ENCODE measurements at regions not wholly inside any gene's neighbourhood (a gene's known extent, or its start where the extent isn't known, plus 50 kb on each side); places are given as distances from the start of the nearest gene placed in this dataset.

DNA sequence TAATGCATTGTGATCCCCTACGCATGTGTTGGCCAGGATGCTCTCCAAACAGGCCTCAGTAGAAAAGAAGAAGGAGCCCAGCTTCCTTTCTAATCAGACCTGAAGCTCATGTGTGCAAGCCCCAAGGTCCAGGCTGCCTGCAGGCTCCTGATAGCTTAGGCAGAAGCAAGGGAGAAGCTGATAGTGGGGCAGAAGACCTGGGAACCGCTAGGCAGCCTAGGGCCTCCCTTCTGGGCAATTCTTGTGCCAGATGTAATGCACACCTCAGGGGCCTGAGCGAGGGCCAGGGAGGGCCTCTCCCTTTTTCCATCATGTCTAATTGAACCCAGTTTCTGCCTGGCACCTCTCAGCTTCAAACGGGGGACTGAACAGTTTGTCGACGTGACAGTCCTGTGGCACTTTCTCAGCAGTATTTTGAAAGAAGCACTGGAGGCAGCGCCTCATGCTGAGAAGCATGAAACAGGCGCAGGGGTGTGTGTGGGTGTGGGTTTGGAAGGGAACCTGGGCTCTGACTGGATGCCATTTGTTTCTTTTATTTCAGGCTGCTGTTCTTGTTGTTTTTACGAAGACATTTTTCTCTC is 212.8 kb downstream of the PIK3R1 start:
- FAIRE-seq, result no peak
- no peaks in the 10 kb centered on the region for H3K27me3 ChIP-seq (ENCODE audit: control insufficient read depth, insufficient read depth, low read length)
- H3K9me3 ChIP-seq (ENCODE audit: control insufficient read depth in 2 of 3, insufficient read depth in 1 of 3, low read length in 3 of 3), result no peaks in the 10 kb centered on the region
- H3K27ac ChIP-seq (ENCODE audit: low read depth in 2 of 2, low read length in 2 of 2), result no peak overlapping the region
- no peak overlapping the region for H3K9ac ChIP-seq (ENCODE audit: low read length in 3 of 3)
- no peak overlapping the region for H3K4me3 ChIP-seq (ENCODE audit: low read length in 3 of 3)
- no peaks in the 10 kb centered on the region for H3K36me3 ChIP-seq (ENCODE audit: control insufficient read depth in 2 of 3, insufficient read depth in 3 of 3, low read length in 3 of 3)
- intact Hi-C loops (cut with DNase I), result no loop called here
- no peak for DNase-seq
- TF ChIP-seq, protein P1, sequence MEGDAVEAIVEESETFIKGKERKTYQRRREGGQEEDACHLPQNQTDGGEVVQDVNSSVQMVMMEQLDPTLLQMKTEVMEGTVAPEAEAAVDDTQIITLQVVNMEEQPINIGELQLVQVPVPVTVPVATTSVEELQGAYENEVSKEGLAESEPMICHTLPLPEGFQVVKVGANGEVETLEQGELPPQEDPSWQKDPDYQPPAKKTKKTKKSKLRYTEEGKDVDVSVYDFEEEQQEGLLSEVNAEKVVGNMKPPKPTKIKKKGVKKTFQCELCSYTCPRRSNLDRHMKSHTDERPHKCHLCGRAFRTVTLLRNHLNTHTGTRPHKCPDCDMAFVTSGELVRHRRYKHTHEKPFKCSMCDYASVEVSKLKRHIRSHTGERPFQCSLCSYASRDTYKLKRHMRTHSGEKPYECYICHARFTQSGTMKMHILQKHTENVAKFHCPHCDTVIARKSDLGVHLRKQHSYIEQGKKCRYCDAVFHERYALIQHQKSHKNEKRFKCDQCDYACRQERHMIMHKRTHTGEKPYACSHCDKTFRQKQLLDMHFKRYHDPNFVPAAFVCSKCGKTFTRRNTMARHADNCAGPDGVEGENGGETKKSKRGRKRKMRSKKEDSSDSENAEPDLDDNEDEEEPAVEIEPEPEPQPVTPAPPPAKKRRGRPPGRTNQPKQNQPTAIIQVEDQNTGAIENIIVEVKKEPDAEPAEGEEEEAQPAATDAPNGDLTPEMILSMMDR (IDR thresholded peaks at IDR 0.05; ENCODE audit: borderline replicate concordance, extremely low read depth, insufficient read depth), result no peak
- H3K4me1 ChIP-seq (ENCODE audit: control insufficient read depth in 2 of 3, insufficient read depth in 2 of 3, low read depth in 1 of 3, low read length in 3 of 3), result peaks cover 0 to 4% (median 3%) of the 10 kb centered on the region in 3 donors

DNA sequence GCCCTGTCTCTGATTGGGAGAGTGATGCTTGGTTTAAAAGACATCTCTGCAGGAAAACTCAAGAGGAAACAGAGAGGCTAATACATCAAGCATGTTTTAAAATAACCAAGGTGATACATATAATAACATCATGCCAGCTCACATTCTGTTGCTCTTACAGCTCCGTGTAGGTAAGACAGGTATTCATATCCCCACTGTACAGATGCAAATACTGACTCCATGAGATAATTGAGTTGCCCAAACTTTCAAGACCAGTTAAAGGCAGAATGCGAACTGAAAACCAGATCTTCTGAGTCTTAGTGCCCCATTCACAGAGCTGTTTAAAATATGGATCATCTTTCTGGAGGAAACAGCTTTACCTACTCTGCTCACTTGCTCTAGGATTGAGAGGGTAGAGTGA is 214.0 kb downstream of the PIK3R1 start:
- intact Hi-C loops (cut with DNase I), result no loop called here
- H3K36me3 ChIP-seq (ENCODE audit: control insufficient read depth in 2 of 3, insufficient read depth in 3 of 3, low read length in 3 of 3), result no peaks in the 10 kb centered on the region
- no peak overlapping the region for H3K4me3 ChIP-seq (ENCODE audit: low read length in 3 of 3)
- H3K4me1 ChIP-seq (ENCODE audit: control insufficient read depth in 2 of 3, insufficient read depth in 2 of 3, low read depth in 1 of 3, low read length in 3 of 3), result peaks cover 0 to 14% (median 6%) of the 10 kb centered on the region in 3 donors
- H3K9ac ChIP-seq (ENCODE audit: low read length in 3 of 3), result no peak overlapping the region
- H3K9me3 ChIP-seq (ENCODE audit: control insufficient read depth in 2 of 3, insufficient read depth in 1 of 3, low read length in 3 of 3), result no peaks in the 10 kb centered on the region
- DNase-seq, result no peak
- TF ChIP-seq, protein P1 (IDR thresholded peaks at IDR 0.05; ENCODE audit: borderline replicate concordance, extremely low read depth, insufficient read depth), result no peak
- FAIRE-seq, result no peak
- H3K27me3 ChIP-seq (ENCODE audit: control insufficient read depth, insufficient read depth, low read length), result no peaks in the 10 kb centered on the region
- no peak overlapping the region for H3K27ac ChIP-seq (ENCODE audit: low read depth in 2 of 2, low read length in 2 of 2)

DNA sequence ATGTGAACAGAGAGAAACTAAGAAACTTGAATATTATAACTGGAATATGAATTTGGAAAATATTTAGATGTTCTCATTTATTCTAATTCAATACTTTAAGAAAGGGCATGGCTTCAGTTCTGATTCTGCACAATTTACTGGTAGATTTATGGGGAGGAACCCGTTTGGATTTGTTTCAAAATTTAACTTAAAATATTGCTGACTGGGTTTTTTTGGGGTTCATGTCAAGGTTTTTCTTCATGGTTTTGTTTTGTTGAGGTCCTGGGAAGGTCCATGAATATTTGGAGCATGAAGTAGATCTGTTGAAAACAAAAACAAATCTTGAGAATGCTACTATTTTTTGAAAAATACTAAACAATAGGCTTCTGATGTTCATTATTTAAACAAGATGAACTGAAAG is 214.7 kb downstream of the PIK3R1 start:
- Histone ChIP-seq H3K27me3 (ENCODE audit: control insufficient read depth, insufficient read depth, low read length) (no peaks in the 10 kb centered on the region), H3K9me3 (ENCODE audit: control insufficient read depth in 2 of 3, insufficient read depth in 1 of 3, low read length in 3 of 3) (no peaks in the 10 kb centered on the region), H3K36me3 (ENCODE audit: control insufficient read depth in 2 of 3, insufficient read depth in 3 of 3, low read length in 3 of 3) (no peaks in the 10 kb centered on the region), H3K9ac (ENCODE audit: low read length in 3 of 3) (no peak overlapping the region), H3K27ac (ENCODE audit: low read depth in 2 of 2, low read length in 2 of 2) (no peak overlapping the region), H3K4me1 (ENCODE audit: control insufficient read depth in 2 of 3, insufficient read depth in 2 of 3, low read depth in 1 of 3, low read length in 3 of 3) (peaks cover 0 to 17% (median 5%) of the 10 kb centered on the region in 3 donors), H3K4me3 (ENCODE audit: low read length in 3 of 3) (no peak overlapping the region)
- no peak for DNase-seq
- TF ChIP-seq, protein P1 (IDR thresholded peaks at IDR 0.05; ENCODE audit: borderline replicate concordance, extremely low read depth, insufficient read depth), result no peak
- no peak for FAIRE-seq
- intact Hi-C loops (cut with DNase I), result no loop called here

DNA sequence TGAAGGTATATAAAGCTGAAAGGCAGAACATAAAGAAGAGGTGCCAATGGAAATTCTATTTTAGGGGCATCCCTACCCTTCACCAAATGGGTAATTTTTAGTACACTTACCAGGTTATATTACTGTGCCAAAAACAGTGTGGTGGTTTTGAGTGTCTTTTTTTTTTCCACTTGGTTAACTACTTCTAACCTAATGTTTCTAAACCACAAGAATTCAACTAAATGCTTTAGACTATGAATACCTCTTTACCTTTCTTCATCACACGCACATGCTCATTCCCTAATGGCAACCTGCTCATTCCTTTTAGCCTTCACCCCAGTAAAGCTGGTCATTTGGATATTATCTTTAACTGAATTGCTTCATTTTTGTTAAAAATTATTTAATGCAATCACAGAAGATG is 215.6 kb downstream of the PIK3R1 start:
- FAIRE-seq (no peak), DNase-seq (no peak)
- Histone ChIP-seq H3K27me3 (ENCODE audit: control insufficient read depth, insufficient read depth, low read length) (no peaks in the 10 kb centered on the region), H3K4me1 (ENCODE audit: control insufficient read depth in 2 of 3, insufficient read depth in 2 of 3, low read depth in 1 of 3, low read length in 3 of 3) (peaks cover 0 to 13% (median 7%) of the 10 kb centered on the region in 3 donors), H3K4me3 (ENCODE audit: low read length in 3 of 3) (no peak overlapping the region), H3K36me3 (ENCODE audit: control insufficient read depth in 2 of 3, insufficient read depth in 3 of 3, low read length in 3 of 3) (no peaks in the 10 kb centered on the region), H3K9me3 (ENCODE audit: control insufficient read depth in 2 of 3, insufficient read depth in 1 of 3, low read length in 3 of 3) (no peaks in the 10 kb centered on the region), H3K9ac (ENCODE audit: low read length in 3 of 3) (no peak overlapping the region), H3K27ac (ENCODE audit: low read depth in 2 of 2, low read length in 2 of 2) (no peak overlapping the region)
- intact Hi-C loops (cut with DNase I), result no loop called here
- TF ChIP-seq, protein P1 (IDR thresholded peaks at IDR 0.05; ENCODE audit: borderline replicate concordance, extremely low read depth, insufficient read depth), result no peak

Measured in kidney (tissue), 13 donors.